Right lobe of liver (tissue), 4 donors: ENCODE measurements at regions not wholly inside any gene's neighbourhood (a gene's known extent, or its start where the extent isn't known, plus 50 kb on each side); places are given as distances from the start of the nearest gene placed in this dataset.

Experiments
- CTCF ChIP-seq, 4 donors: fragments of 200-600 bp in 3 of 4; fragments of 450-650 bp in 1 of 4; IDR thresholded peaks; one replicate each; pipeline versions ENCODE4 v1.5.1 to v1.8.0; 2016 to 2022; ENCODE audit warnings: antibody characterized with exemption in 4 of 4, mild to moderate bottlenecking in 2 of 4
- POLR2A ChIP-seq: fragments of 450-650 bp; IDR thresholded peaks from one replicate; pipeline ENCODE4 v1.6.1; 2017; ENCODE audit warnings: antibody characterized with exemption, mild to moderate bottlenecking
- donor health status: DM: no; HTN: no; CAD: no.
- donor health status: DM: no; HTN: no; CAD: no.
- donor health status: DM: no; HTN: yes; CAD: no.

GRCh38 chr9:99678566-99678965 lies 143.1 kb upstream of the NR4A3 start:
- TF ChIP-seq CTCF (IDR thresholded peaks at IDR 0.05), result no peak
- no peak for TF ChIP-seq POLR2A
